Omental fat pad (tissue), 3 donors: ENCODE measurements at regions not wholly inside any gene's neighbourhood (a gene's known extent, or its start where the extent isn't known, plus 50 kb on each side); places are given as distances from the start of the nearest gene placed in this dataset.
"Not testable (repeated sequence)": the region's sequence is repeated elsewhere in the genome, so short reads cannot be mapped to it uniquely, and the experiment has no call there.

ENCODE experiments used
- ATAC-seq: fragments of 150-250 bp; one replicate; pipeline ENCODE4 v1.9.1; 2016; ENCODE audit warnings: mild to moderate bottlenecking, moderate library complexity; ENCODE audit not compliant: low FRiP score
- DNase-seq: peaks from one replicate; pipeline ENCODE4 v3.0.0-alpha.2; 2019; ENCODE audit warnings: low spot score
- TF ChIP-seq, protein P1 (sequence below), 3 donors: fragments of 450-650 bp; IDR thresholded peaks; one replicate each; pipeline ENCODE4 v1.5.1; 2016 to 2017; ENCODE audit warnings: antibody characterized with exemption in 3 of 3, mild to moderate bottlenecking in 3 of 3, moderate library complexity in 2 of 3

GRCh38 chr2:168326572-168326971 is 79.2 kb upstream of the STK39 start:
- TF ChIP-seq, protein P1, sequence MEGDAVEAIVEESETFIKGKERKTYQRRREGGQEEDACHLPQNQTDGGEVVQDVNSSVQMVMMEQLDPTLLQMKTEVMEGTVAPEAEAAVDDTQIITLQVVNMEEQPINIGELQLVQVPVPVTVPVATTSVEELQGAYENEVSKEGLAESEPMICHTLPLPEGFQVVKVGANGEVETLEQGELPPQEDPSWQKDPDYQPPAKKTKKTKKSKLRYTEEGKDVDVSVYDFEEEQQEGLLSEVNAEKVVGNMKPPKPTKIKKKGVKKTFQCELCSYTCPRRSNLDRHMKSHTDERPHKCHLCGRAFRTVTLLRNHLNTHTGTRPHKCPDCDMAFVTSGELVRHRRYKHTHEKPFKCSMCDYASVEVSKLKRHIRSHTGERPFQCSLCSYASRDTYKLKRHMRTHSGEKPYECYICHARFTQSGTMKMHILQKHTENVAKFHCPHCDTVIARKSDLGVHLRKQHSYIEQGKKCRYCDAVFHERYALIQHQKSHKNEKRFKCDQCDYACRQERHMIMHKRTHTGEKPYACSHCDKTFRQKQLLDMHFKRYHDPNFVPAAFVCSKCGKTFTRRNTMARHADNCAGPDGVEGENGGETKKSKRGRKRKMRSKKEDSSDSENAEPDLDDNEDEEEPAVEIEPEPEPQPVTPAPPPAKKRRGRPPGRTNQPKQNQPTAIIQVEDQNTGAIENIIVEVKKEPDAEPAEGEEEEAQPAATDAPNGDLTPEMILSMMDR (IDR thresholded peaks at IDR 0.05), result no peak
- DNase-seq, result no peak
- no peak for ATAC-seq

DNA sequence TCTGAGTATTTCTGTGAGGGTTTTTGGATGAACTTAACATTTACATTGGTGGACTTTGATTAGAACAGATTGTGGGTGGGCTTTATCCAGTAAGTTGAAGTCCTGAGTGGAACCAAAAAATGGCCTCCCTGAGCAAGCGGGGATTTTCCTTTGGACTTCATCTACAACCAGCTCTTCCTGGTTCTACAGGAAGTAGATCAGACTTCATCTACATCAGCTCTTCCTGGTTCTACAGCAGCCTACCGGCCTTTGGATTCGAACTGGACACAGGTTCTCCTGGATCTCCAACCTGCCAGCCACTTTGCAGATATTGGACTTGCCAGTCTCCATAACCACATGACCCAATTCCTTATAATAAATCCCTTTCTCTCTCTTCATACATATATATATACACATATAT is 79.9 kb upstream of the STK39 start:
- ATAC-seq (no peak), DNase-seq (no peak)
- TF ChIP-seq, protein P1 (IDR thresholded peaks at IDR 0.05), result no peak

DNA sequence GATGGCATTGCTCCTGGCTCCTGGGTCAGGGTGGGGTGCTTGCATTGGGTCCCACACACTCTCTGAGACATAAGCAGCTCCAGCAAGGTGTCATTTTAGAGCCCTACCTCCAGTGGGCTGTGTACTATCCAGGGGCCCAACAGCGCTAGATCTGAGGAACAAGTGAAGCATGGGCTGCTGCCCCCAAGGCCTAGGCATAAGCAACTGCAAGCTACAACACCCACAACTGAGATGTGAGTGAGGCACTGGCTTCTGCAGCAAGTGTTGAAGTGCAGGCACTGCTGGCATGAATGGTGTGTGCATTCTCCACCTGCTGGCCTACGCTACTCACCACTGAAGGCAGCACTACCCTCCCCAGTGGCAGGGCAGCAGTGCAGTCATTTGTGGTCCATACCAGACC is 81.0 kb upstream of the STK39 start:
- ATAC-seq, result no peak

GRCh38 chr2:168330624-168331423 is 83.4 kb upstream of the STK39 start:
- ATAC-seq (no peak), DNase-seq (no peak)
- TF ChIP-seq, protein P1 (IDR thresholded peaks at IDR 0.05), result no peak

More for the DNA sequence above, 81.0 kb upstream of the STK39 start:
- TF ChIP-seq, protein P1 (IDR thresholded peaks at IDR 0.05), result no peak
- DNase-seq, result no peak

DNA sequence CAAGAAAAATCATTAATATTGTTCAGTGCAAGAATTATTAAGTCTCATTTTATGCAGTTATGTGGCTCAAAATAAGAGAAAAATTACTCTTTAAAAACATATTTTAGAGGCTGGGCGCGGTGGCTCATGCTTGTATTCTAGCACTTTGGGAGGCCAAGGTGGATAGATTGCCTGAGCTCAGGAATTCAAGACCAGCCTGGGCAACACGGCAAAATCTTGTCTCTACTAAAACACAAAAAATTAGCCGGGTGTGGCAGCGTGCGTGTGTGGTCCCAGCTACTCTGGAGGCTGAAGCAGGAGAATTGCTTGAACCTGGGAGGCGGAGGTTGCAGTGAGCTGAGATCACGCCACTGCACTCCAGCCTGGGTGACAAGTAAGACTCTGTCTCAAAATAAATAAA is 87.9 kb upstream of the STK39 start:
- not testable (repeated sequence) for ATAC-seq, DNase-seq

- DNase-seq, result no peak
- TF ChIP-seq, protein P1 (IDR thresholded peaks at IDR 0.05), result no peak
- ATAC-seq, result peak; percentile 31
Observed at GRCh38 chr2:168336786-168337388, 89.5 kb upstream of the STK39 start.

- DNase-seq, result no peak
- TF ChIP-seq, protein P1 (IDR thresholded peaks at IDR 0.05), result no peak
- ATAC-seq, result no peak
Observed at GRCh38 chr2:168338292-168338691, 90.9 kb upstream of the STK39 start.
